H1 (cell line): ENCODE measurements at regions not wholly inside any gene's neighbourhood (a gene's known extent, or its start where the extent isn't known, plus 50 kb on each side); places are given as distances from the start of the nearest gene placed in this dataset.

Source experiments
- CTCF ChIA-PET: fragments of 300-600 bp; sonication (Branson Sonifier 250); formaldehyde crosslinking; loops from one replicate; lab custom pipeline; 2021; ENCODE audit not compliant: partially characterized antibody; lab: Charles Lee
- POLR2A ChIA-PET: fragments of 300-600 bp; sonication (Branson Sonifier 250); formaldehyde crosslinking; loops from one replicate; lab custom pipeline; 2021; ENCODE audit warnings: inconsistent platforms; ENCODE audit not compliant: partially characterized antibody; lab: Charles Lee
- DNase-seq, 2 experiments: peaks; one replicate each; pipeline versions ENCODE4 v3.0.0 to v3.0.0-alpha.2; 2010 to 2022; ENCODE audit warnings: low spot score in 2 of 2, low read depth in 1 of 2, mixed read lengths in 1 of 2
- FAIRE-seq: peaks from 2 replicates; lab custom pipeline; 2011; peaks lifted over from hg19 to GRCh38; lab: Jason Lieb, UNC
- H2AFZ ChIP-seq: 2 replicates; pipeline ENCODE4 v1.8.1; 2012; ENCODE audit warnings: low read length, inconsistent platforms
- H2AK5ac ChIP-seq: 2 replicates; pipeline ENCODE4 v1.6.1; 2013; ENCODE audit warnings: low read depth, low read length
- H2BK120ac ChIP-seq: replicated peaks from 2 replicates; pipeline ENCODE3; 2013; ENCODE audit warnings: low read depth, low read length, inconsistent platforms
- H2BK12ac ChIP-seq: 2 replicates; pipeline ENCODE4 v1.6.1; 2013; ENCODE audit warnings: low read depth, low read length
- H2BK15ac ChIP-seq: 2 replicates; pipeline ENCODE4 v1.6.1; 2013; ENCODE audit warnings: low read length
- H2BK20ac ChIP-seq: 2 replicates; pipeline ENCODE4 v1.6.1; 2013; ENCODE audit warnings: low read length
- H2BK5ac ChIP-seq: 2 replicates; pipeline ENCODE4 v1.6.1; 2013; ENCODE audit warnings: low read depth, low read length
- H3K14ac ChIP-seq: 2 replicates; pipeline ENCODE4 v1.6.1; 2013; ENCODE audit warnings: inconsistent platforms; ENCODE audit not compliant: insufficient read length
- H3K18ac ChIP-seq: 2 replicates; pipeline ENCODE4 v1.6.1; 2013; ENCODE audit warnings: low read length; ENCODE audit errors: extremely low read depth
- H3K23ac ChIP-seq: 2 replicates; pipeline ENCODE4 v1.6.1; 2013; ENCODE audit warnings: inconsistent platforms; ENCODE audit not compliant: insufficient read length
- H3K23me2 ChIP-seq: 2 replicates; pipeline ENCODE4 v1.6.1; 2013; ENCODE audit warnings: low read depth, low read length
- H3K27ac ChIP-seq: 2 replicates; pipeline ENCODE4 v1.6.1; 2011; ENCODE audit warnings: low read depth, low read length, inconsistent platforms
- H3K27me3 ChIP-seq, 4 experiments: replicated peaks in 1 of 4; 1 replicate in 1 of 4; 2 replicates in 3 of 4; pipeline versions ENCODE4 v1.6.1 to v1.8.1; 2011 to 2013; ENCODE audit warnings: low read length in 3 of 4, mild to moderate bottlenecking in 3 of 4, inconsistent platforms in 2 of 4, mixed read lengths in 2 of 4, moderate library complexity in 1 of 4; ENCODE audit not compliant: control insufficient read depth in 3 of 4, insufficient read depth in 3 of 4; ENCODE audit errors: extremely low read depth in 1 of 4
- H3K36me3 ChIP-seq, 4 experiments: 2 replicates each; pipeline versions ENCODE4 v1.6.1 to v1.8.1; 2011 to 2013; ENCODE audit warnings: mild to moderate bottlenecking in 4 of 4, low read length in 3 of 4, moderate library complexity in 2 of 4, control low read depth in 1 of 4, inconsistent platforms in 1 of 4; ENCODE audit not compliant: insufficient read depth in 4 of 4, control insufficient read depth in 2 of 4
- H3K4ac ChIP-seq: replicated peaks from 2 replicates; pipeline ENCODE3; 2013; ENCODE audit warnings: low read length, low read depth, mixed read lengths, inconsistent platforms; ENCODE audit not compliant: insufficient read length
- H3K4me1 ChIP-seq, 4 experiments: replicated peaks in 1 of 4; 1 replicate in 1 of 4; 2 replicates in 3 of 4; pipeline versions ENCODE4 v1.6.1 to v1.8.1; 2011 to 2013; ENCODE audit warnings: low read length in 3 of 4, inconsistent platforms in 2 of 4, mixed read lengths in 1 of 4; ENCODE audit not compliant: insufficient read depth in 4 of 4, control insufficient read depth in 3 of 4
- H3K4me2 ChIP-seq, 2 experiments: 2 replicates each; pipeline versions ENCODE4 v1.6.1 to v1.8.1; 2011 to 2013; ENCODE audit warnings: low read depth in 2 of 2, low read length in 2 of 2, control low read depth in 1 of 2, inconsistent platforms in 1 of 2, mild to moderate bottlenecking in 1 of 2; ENCODE audit not compliant: insufficient read depth in 1 of 2
- H3K4me3 ChIP-seq, 4 experiments: fragments of 200-600, 300-600 bp in 1 of 4; sonication (generic), shearing (Covaris generic), sonication (Bioruptor Twin) in 1 of 4; 2 replicates each; pipeline versions ENCODE4 v1.5.1 to v1.8.1; 2011 to 2016; ENCODE audit warnings: low read length in 4 of 4, low read depth in 3 of 4, control low read depth in 2 of 4, inconsistent platforms in 2 of 4, mild to moderate bottlenecking in 2 of 4, mixed read lengths in 1 of 4, moderate library complexity in 1 of 4; ENCODE audit not compliant: insufficient read depth in 2 of 4; ENCODE audit errors: extremely low read depth in 1 of 4
- H3K56ac ChIP-seq: replicated peaks from 2 replicates; pipeline ENCODE3; 2013; ENCODE audit warnings: low read depth, mild to moderate bottlenecking, mixed read lengths, low read length, inconsistent platforms; ENCODE audit not compliant: insufficient read length
- H3K79me1 ChIP-seq: 2 replicates; pipeline ENCODE4 v1.6.1; 2013; ENCODE audit warnings: low read depth, low read length, control low read depth
- H3K79me2 ChIP-seq, 2 experiments: 2 replicates each; pipeline versions ENCODE4 v1.6.1 to v1.8.1; 2012 to 2013; ENCODE audit warnings: low read length in 2 of 2, mild to moderate bottlenecking in 2 of 2, inconsistent platforms in 1 of 2; ENCODE audit not compliant: insufficient read depth in 2 of 2, control insufficient read depth in 1 of 2
- H3K9ac ChIP-seq, 4 experiments: replicated peaks in 1 of 4; 1 replicate in 1 of 4; 2 replicates in 3 of 4; pipeline versions ENCODE4 v1.6.1 to v1.8.1; 2011 to 2013; ENCODE audit warnings: low read depth in 3 of 4, low read length in 3 of 4, control low read depth in 2 of 4, mild to moderate bottlenecking in 2 of 4, moderate library complexity in 2 of 4, inconsistent platforms in 1 of 4; ENCODE audit errors: extremely low read depth in 1 of 4
- H3K9me3 ChIP-seq, 2 experiments: 2 replicates each; pipeline versions ENCODE4 v1.6.1 to v1.8.1; 2012 to 2013; ENCODE audit warnings: mild to moderate bottlenecking in 2 of 2, moderate library complexity in 2 of 2, control low read depth in 1 of 2, inconsistent platforms in 1 of 2, low read depth in 1 of 2, low read length in 1 of 2, mixed read lengths in 1 of 2; ENCODE audit not compliant: insufficient read depth in 2 of 2
- H4K20me1 ChIP-seq, 2 experiments: replicated peaks in 1 of 2; 2 replicates each; pipeline versions ENCODE3 to v1.8.1; 2011 to 2013; ENCODE audit warnings: inconsistent platforms in 2 of 2, low read length in 2 of 2, mild to moderate bottlenecking in 1 of 2; ENCODE audit not compliant: insufficient read depth in 2 of 2, control insufficient read depth in 1 of 2
- H4K5ac ChIP-seq: 2 replicates; pipeline ENCODE4 v1.6.1; 2013; ENCODE audit warnings: low read length, low read depth, mixed read lengths, inconsistent platforms; ENCODE audit not compliant: insufficient read length
- H4K8ac ChIP-seq: 2 replicates; pipeline ENCODE4 v1.8.0; 2013; ENCODE audit warnings: mild to moderate bottlenecking, moderate library complexity, low read length, inconsistent platforms; ENCODE audit not compliant: insufficient read depth; ENCODE audit errors: extremely low read depth
- H4K91ac ChIP-seq: replicated peaks from 2 replicates; pipeline ENCODE3; 2013; ENCODE audit warnings: low read length, mixed read lengths, inconsistent platforms; ENCODE audit not compliant: insufficient read length
- WGBS, 2 experiments: shearing (Covaris generic) in 1 of 2; methylation state at CpG; one replicate each; pipeline versions ENCODE4 v1.1.6 to v1.1.7; 2013 to 2015; ENCODE audit warnings: low lambda C conversion rate in 2 of 2, mixed read lengths in 2 of 2, inconsistent platforms in 1 of 2, low coverage in 1 of 2, missing lambda C conversion rate in 1 of 2; ENCODE audit not compliant: insufficient replicate concordance in 2 of 2, insufficient coverage in 1 of 2, insufficient read length in 1 of 2; ENCODE audit errors: extremely low coverage in 1 of 2, missing lambda C conversion rate in 1 of 2; 5-methylcytosine and 5-hydroxymethylcytosine counted together

DNA sequence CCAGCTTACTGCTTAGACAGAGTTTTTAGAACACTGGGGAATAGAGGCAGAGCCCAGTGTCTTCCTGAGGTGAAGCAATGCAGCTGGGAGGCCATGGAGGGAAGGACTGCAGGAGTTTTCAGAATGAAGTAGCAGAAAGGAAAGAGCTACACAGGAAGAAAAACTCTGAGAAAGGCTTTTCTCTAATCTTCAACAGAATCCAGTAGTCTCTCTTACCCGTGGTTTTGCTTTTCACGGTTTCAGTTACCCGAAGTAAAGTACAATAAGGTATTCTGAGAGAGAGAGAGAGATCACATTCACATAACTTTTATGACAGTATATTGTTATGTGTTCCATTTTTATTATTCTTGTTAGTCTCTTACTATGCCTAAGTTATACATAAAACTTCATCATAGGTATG, 761.6 kb downstream of the BCL11B start:
- DNase-seq (no peak), FAIRE-seq (no peak)
- Histone ChIP-seq H2AK5ac (no peak overlapping the region), H2BK15ac (no peak overlapping the region), H2BK120ac (no peak overlapping the region), H2BK12ac (no peak overlapping the region), H4K8ac (no peak overlapping the region), H4K5ac (no peak overlapping the region), H3K79me1 (no peaks in the 10 kb centered on the region), H2BK20ac (no peak overlapping the region), H3K9ac (no peak overlapping the region), H2BK5ac (no peak overlapping the region), H3K79me2 (no peaks in the 10 kb centered on the region), H3K4me3 (no peak overlapping the region), H3K4ac (no peak overlapping the region), H2AFZ (peak overlapping the region; percentile 17; the same call in 1 of the 2 replicates), H3K27ac (no peak overlapping the region), H3K14ac (no peak overlapping the region), H4K91ac (no peak overlapping the region), H4K20me1 (no peaks in the 10 kb centered on the region), H3K18ac (no peak overlapping the region), H3K27me3 (no peaks in the 10 kb centered on the region), H3K9me3 (no peaks in the 10 kb centered on the region), H3K56ac (no peak overlapping the region), H3K23me2 (no peaks in the 10 kb centered on the region; the same call in 1 of the 2 replicates), H3K4me1 (peaks cover 0 to 5% (median 4%) of the 10 kb centered on the region in 4 experiments; a peak in 2 of 7 replicates), H3K23ac (no peak overlapping the region), H3K36me3 (no peaks in the 10 kb centered on the region), H3K4me2 (no peak overlapping the region)
- WGBS, 2 experiments, result 94% methylated on average over 3 of the region's 3 CpGs; no CpG with 5 or more reads in 1 of the 2 experiments
- POLR2A ChIA-PET, result no interaction called here
- CTCF ChIA-PET, result interaction anchor here (1.0 kb wide), 1 partner anchor 532 kb away, joined by 3 read pairs; no protein-coding TSS in a partner anchor
